Caco-2 (cell line): ENCODE measurements at regions not wholly inside any gene's neighbourhood (a gene's known extent, or its start where the extent isn't known, plus 50 kb on each side); places are given as distances from the start of the nearest gene placed in this dataset.

Experiments
- BruUV-seq: library from RNA; stranded (reverse); fragments of 400-500 nt; replicated peaks from 2 replicates; lab custom pipeline; 2021; lab: Mats Ljungman, UMichigan
- CTCF ChIA-PET: fragments of 300-600 bp; sonication (Branson Sonifier 250); formaldehyde crosslinking; loops from one replicate; lab custom pipeline; 2022; ENCODE audit warnings: antibody characterized with exemption; lab: Charles Lee
- POLR2A ChIA-PET: fragments of 300-600 bp; sonication (Branson Sonifier 250); formaldehyde crosslinking; loops from one replicate; lab custom pipeline; 2022; ENCODE audit warnings: antibody characterized with exemption; lab: Charles Lee
- DNase-seq, 2 experiments: peaks; one replicate each; pipeline versions ENCODE4 v3.0.0 to v3.0.0-alpha.2; 2020 to 2022
- H3K27me3 ChIP-seq: replicated peaks from 2 replicates; pipeline ENCODE4 v1.6.0; 2011; ENCODE audit warnings: low read length; ENCODE audit not compliant: control insufficient read depth, insufficient read depth
- H3K36me3 ChIP-seq: 2 replicates; pipeline ENCODE4 v1.5.1; 2011; ENCODE audit warnings: low read length; ENCODE audit not compliant: control insufficient read depth, insufficient read depth
- H3K4me1 ChIP-seq: fragments of 250-450 bp; sonication (Bioruptor Pico); 2 replicates; pipeline ENCODE4 v1.5.1; 2020; ENCODE audit warnings: mild to moderate bottlenecking
- H3K4me3 ChIP-seq: 2 replicates; pipeline ENCODE4 v1.5.1; 2011; ENCODE audit warnings: low read depth, mild to moderate bottlenecking, control low read depth, low read length
- H3K9me3 ChIP-seq: fragments of 250-450 bp; sonication (Bioruptor Pico); 2 replicates; pipeline ENCODE4 v1.5.1; 2020; ENCODE audit warnings: mild to moderate bottlenecking, moderate library complexity
- H3K27ac Mint-ChIP-seq: one replicate; pipeline ENCODE4 v1.8.0; 2022; ENCODE audit warnings: mixed read lengths; ENCODE audit not compliant: unreplicated experiment
- H3K27me3 Mint-ChIP-seq: one replicate; pipeline ENCODE4 v1.8.0; 2022; ENCODE audit warnings: mixed read lengths; ENCODE audit not compliant: insufficient read depth, unreplicated experiment
- H3K36me3 Mint-ChIP-seq: one replicate; pipeline ENCODE4 v1.8.0; 2022; ENCODE audit warnings: mild to moderate bottlenecking, mixed read lengths; ENCODE audit not compliant: insufficient read depth, unreplicated experiment
- H3K4me1 Mint-ChIP-seq: one replicate; pipeline ENCODE4 v1.8.0; 2022; ENCODE audit warnings: low read depth, mixed read lengths; ENCODE audit not compliant: unreplicated experiment
- H3K4me3 Mint-ChIP-seq: one replicate; pipeline ENCODE4 v1.8.0; 2022; ENCODE audit warnings: mild to moderate bottlenecking, moderate library complexity, mixed read lengths; ENCODE audit not compliant: unreplicated experiment
- H3K9me3 Mint-ChIP-seq: one replicate; pipeline ENCODE4 v1.8.0; 2022; ENCODE audit warnings: mixed read lengths; ENCODE audit not compliant: unreplicated experiment
- intact Hi-C: fragments of 100-400 bp; cut with micrococcal nuclease; formaldehyde crosslinking; loops from one replicate; pipeline ENCODE4 v1.10.0; 2022; ENCODE audit not compliant: unreplicated experiment
- TF ChIP-seq, protein P1 (sequence below), 2 experiments: fragments of 200-600 bp in 1 of 2; IDR thresholded peaks; 1 replicate in 1 of 2; 2 replicates in 1 of 2; pipeline versions ENCODE4 v1.5.1 to v1.8.0; 2011 to 2022; ENCODE audit warnings: antibody characterized with exemption in 1 of 2, control low read depth in 1 of 2, inconsistent platforms in 1 of 2, low read depth in 1 of 2, low read length in 1 of 2, mild to moderate bottlenecking in 1 of 2, moderate library complexity in 1 of 2; ENCODE audit not compliant: insufficient read depth in 1 of 2, severe bottlenecking in 1 of 2, unreplicated experiment in 1 of 2

DNA sequence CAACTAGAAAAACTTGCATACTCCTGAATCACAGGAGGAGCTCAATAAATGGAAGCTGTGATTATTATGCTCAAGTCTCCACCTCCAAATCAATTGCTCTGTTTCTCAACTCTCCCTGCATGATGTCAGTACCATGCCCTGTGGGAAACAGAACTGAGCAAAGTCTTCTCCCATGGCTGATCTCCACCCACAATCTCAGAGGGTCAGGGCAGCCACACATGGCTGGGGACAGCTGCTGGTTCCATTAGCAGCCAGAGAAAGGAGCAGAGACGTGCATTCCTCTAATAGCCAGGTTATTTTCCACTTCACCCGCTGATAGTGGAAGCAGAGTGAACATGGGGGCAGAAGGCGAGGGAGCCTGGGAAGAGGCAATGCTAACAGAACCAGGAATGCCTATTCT lies 85.5 kb upstream of the TMEM132E start:
- Histone ChIP-seq H3K9me3 (no peaks in the 10 kb centered on the region), H3K4me1 (no peaks in the 10 kb centered on the region), H3K4me3 (no peak overlapping the region), H3K27me3 (no peaks in the 10 kb centered on the region), H3K36me3 (no peaks in the 10 kb centered on the region)
- H3K4me1 Mint-ChIP-seq: no peaks in the 10 kb centered on the region
- no peak overlapping the region for H3K27ac Mint-ChIP-seq
- ChIA-PET POLR2A (no interaction called here), CTCF (no interaction called here)
- no TSS peak for BruUV-seq
- H3K27me3 Mint-ChIP-seq: peaks cover 23% of the 10 kb centered on the region
- H3K36me3 Mint-ChIP-seq: no peaks in the 10 kb centered on the region
- H3K4me3 Mint-ChIP-seq: no peak overlapping the region
- intact Hi-C loops: no loop called here
- DNase-seq: no peak
- TF ChIP-seq, protein P1, sequence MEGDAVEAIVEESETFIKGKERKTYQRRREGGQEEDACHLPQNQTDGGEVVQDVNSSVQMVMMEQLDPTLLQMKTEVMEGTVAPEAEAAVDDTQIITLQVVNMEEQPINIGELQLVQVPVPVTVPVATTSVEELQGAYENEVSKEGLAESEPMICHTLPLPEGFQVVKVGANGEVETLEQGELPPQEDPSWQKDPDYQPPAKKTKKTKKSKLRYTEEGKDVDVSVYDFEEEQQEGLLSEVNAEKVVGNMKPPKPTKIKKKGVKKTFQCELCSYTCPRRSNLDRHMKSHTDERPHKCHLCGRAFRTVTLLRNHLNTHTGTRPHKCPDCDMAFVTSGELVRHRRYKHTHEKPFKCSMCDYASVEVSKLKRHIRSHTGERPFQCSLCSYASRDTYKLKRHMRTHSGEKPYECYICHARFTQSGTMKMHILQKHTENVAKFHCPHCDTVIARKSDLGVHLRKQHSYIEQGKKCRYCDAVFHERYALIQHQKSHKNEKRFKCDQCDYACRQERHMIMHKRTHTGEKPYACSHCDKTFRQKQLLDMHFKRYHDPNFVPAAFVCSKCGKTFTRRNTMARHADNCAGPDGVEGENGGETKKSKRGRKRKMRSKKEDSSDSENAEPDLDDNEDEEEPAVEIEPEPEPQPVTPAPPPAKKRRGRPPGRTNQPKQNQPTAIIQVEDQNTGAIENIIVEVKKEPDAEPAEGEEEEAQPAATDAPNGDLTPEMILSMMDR (IDR thresholded peaks at IDR 0.05; ENCODE audit: insufficient read depth in 1 of 2, low read depth in 1 of 2, low read length in 1 of 2, severe bottlenecking in 1 of 2, unreplicated experiment in 1 of 2): no peak
- no peaks in the 10 kb centered on the region for H3K9me3 Mint-ChIP-seq

DNA sequence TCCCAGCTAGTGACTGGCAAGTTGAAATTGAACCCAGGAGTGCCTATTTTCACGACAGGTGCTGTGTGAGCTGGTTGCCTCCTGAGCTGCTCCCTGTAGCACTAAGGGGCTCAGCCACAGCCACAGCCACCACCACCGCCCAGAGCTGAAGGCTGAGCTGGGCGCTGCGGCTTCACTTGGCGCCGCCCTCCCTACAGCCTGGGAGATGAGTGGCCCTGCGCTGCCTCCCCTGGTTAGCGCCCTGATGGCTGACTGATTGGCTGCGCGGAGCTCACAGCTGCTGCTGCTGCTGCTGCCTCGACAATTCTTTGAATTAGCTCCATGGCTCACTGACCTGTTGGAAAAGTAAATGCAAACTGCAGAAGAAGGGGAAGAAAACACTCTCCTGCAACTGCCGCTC lies 91.8 kb upstream of the TMEM132E start:
- H3K27me3 Mint-ChIP-seq: peaks cover 33% of the 10 kb centered on the region
- H3K4me3 Mint-ChIP-seq: no peak overlapping the region

DNA sequence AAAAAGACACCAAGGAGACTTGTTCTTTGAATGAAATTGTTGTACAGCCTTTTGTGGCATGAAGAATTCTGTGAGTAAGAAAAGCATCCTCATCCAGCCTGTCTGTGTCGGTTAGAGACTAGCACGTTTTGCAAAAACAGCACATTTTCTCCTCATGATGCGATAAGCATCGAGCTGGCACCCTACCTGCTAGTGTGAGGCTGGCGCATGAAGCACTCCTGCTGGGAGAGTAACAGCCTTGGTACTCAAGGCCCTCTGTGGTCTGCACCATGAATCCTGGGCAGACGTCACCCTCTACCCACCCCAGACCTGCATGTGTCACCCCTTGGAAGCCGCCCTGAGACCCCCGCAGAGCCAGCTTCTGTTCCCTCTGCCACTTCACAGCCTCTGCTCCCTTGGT lies 92.6 kb upstream of the TMEM132E start:
- intact Hi-C loops: no loop called here
- Mint-ChIP-seq H3K4me3 (no peak overlapping the region), H3K27ac (no peak overlapping the region), H3K9me3 (no peaks in the 10 kb centered on the region), H3K27me3 (peaks cover 29% of the 10 kb centered on the region), H3K4me1 (no peaks in the 10 kb centered on the region), H3K36me3 (no peaks in the 10 kb centered on the region)
- CTCF ChIA-PET: no interaction called here
- Histone ChIP-seq H3K9me3 (no peaks in the 10 kb centered on the region), H3K4me1 (no peaks in the 10 kb centered on the region), H3K36me3 (no peaks in the 10 kb centered on the region), H3K27me3 (no peaks in the 10 kb centered on the region), H3K4me3 (no peak overlapping the region)
- TF ChIP-seq, protein P1 (IDR thresholded peaks at IDR 0.05; ENCODE audit: insufficient read depth in 1 of 2, low read depth in 1 of 2, low read length in 1 of 2, severe bottlenecking in 1 of 2, unreplicated experiment in 1 of 2): no peak
- POLR2A ChIA-PET: no interaction called here
- DNase-seq: no peak
- no TSS peak for BruUV-seq

More for the DNA sequence above, 91.8 kb upstream of the TMEM132E start:
- no TSS peak for BruUV-seq
- Histone ChIP-seq H3K9me3 (no peaks in the 10 kb centered on the region), H3K4me3 (no peak overlapping the region), H3K36me3 (no peaks in the 10 kb centered on the region), H3K4me1 (no peaks in the 10 kb centered on the region), H3K27me3 (no peaks in the 10 kb centered on the region)
- intact Hi-C loops: no loop called here
- TF ChIP-seq, protein P1 (IDR thresholded peaks at IDR 0.05; ENCODE audit: insufficient read depth in 1 of 2, low read depth in 1 of 2, low read length in 1 of 2, severe bottlenecking in 1 of 2, unreplicated experiment in 1 of 2): no peak
- Mint-ChIP-seq H3K36me3 (no peaks in the 10 kb centered on the region), H3K27ac (no peak overlapping the region), H3K9me3 (no peaks in the 10 kb centered on the region), H3K4me1 (no peaks in the 10 kb centered on the region)
- DNase-seq: no peak
- POLR2A ChIA-PET: no interaction called here
- CTCF ChIA-PET: no interaction called here
